SK-N-SH treated with all-trans-retinoic acid at 6 μM for 48 hours (cell line): ENCODE measurements at regions not wholly inside any gene's neighbourhood (a gene's known extent, or its start where the extent isn't known, plus 50 kb on each side); places are given as distances from the start of the nearest gene placed in this dataset.

Experiments used
- ARNTL ChIP-seq: fragments of 450-650 bp; formaldehyde crosslinking; IDR thresholded peaks from 2 replicates; pipeline ENCODE4 v1.5.0; 2020; ENCODE audit warnings: low read depth, mild to moderate bottlenecking, moderate library complexity, borderline replicate concordance
- CREB5 ChIP-seq: fragments of 250-450 bp; sonication (Bioruptor Pico); IDR thresholded peaks from 2 replicates; pipeline ENCODE4 v1.5.1; 2020; ENCODE audit warnings: low read depth, mild to moderate bottlenecking, moderate library complexity
- PATZ1 ChIP-seq: fragments of 250-450 bp; sonication (Bioruptor Pico); IDR thresholded peaks from 2 replicates; pipeline ENCODE4 v1.8.0; 2020; ENCODE audit warnings: mild to moderate bottlenecking, moderate library complexity, borderline replicate concordance
- POU6F1 ChIP-seq: fragments of 250-450 bp; sonication (Bioruptor Pico); IDR thresholded peaks from 2 replicates; pipeline ENCODE4 v1.8.0; 2021; ENCODE audit warnings: low read depth, mild to moderate bottlenecking, moderate library complexity, borderline replicate concordance
- TOX ChIP-seq: fragments of 250-450 bp; sonication (Bioruptor Pico); IDR thresholded peaks from 2 replicates; pipeline ENCODE4 v1.8.0; 2021; ENCODE audit warnings: mild to moderate bottlenecking, moderate library complexity, borderline replicate concordance
- ZFP30 ChIP-seq: fragments of 450-650 bp; formaldehyde crosslinking; IDR thresholded peaks from 2 replicates; pipeline ENCODE4 v1.5.0; 2022; ENCODE audit warnings: mild to moderate bottlenecking, moderate library complexity

- TF ChIP-seq CREB5 (CRISPR knock-in tag) (no peak), PATZ1 (CRISPR knock-in tag) (no peak), ARNTL (CRISPR knock-in tag) (no peak), TOX (CRISPR knock-in tag) (no peak), ZFP30 (CRISPR knock-in tag) (no peak), POU6F1 (CRISPR knock-in tag) (no peak)
Measured at GRCh38 chr2:120466704-120467054, 120.7 kb downstream of the INHBB start.
